ENCODE measurements at regions not wholly inside any gene's neighbourhood (a gene's known extent, or its start where the extent isn't known, plus 50 kb on each side); places are given as distances from the start of the nearest gene placed in this dataset.

- in situ Hi-C loops (cut with HindIII; ENCODE audit: low sequenced_read_pairs) = no loop called here
Observed at GRCh38 chr1:199976496-199977144, 50.9 kb upstream of the NR5A2 start.
